CD4-positive, CD25-positive, alpha-beta regulatory T cell (primary cell): ENCODE measurements at regions not wholly inside any gene's neighbourhood (a gene's known extent, or its start where the extent isn't known, plus 50 kb on each side); places are given as distances from the start of the nearest gene placed in this dataset.

Source experiments
- ATAC-seq, 2 donors: fragments of 150-1000 bp; cut with Tn5 transposase; one replicate each; pipeline ENCODE4 v1.10.0; 2021; ENCODE audit warnings: low read depth in 2 of 2, moderate number of reproducible peaks in 2 of 2, moderate library complexity in 1 of 2
- DNase-seq, 3 donors: peaks; one replicate each; pipeline versions ENCODE4 v3.0.0 to v3.0.0-alpha.2; 2012 to 2022; ENCODE audit warnings: mixed read lengths in 1 of 3
- H3K27ac ChIP-seq: one replicate; pipeline ENCODE4 v1.7.0; 2013; ENCODE audit warnings: mild to moderate bottlenecking, low read length; ENCODE audit not compliant: insufficient read depth, poor library complexity, severe bottlenecking
- H3K27me3 ChIP-seq: one replicate; pipeline ENCODE4 v1.7.0; 2013; ENCODE audit warnings: low read length; ENCODE audit not compliant: control insufficient read depth, insufficient read depth
- H3K36me3 ChIP-seq: one replicate; pipeline ENCODE4 v1.7.0; 2013; ENCODE audit warnings: mild to moderate bottlenecking, low read length, moderate library complexity; ENCODE audit not compliant: control insufficient read depth, insufficient read depth
- H3K4me1 ChIP-seq: 2 replicates; pipeline ENCODE4 v1.7.0; 2013; ENCODE audit warnings: mild to moderate bottlenecking, low read length; ENCODE audit not compliant: insufficient read depth, control insufficient read depth, poor library complexity, severe bottlenecking
- H3K4me3 ChIP-seq: one replicate; pipeline ENCODE4 v1.7.0; 2013; ENCODE audit warnings: low read depth, mild to moderate bottlenecking, low read length, moderate library complexity
- H3K9me3 ChIP-seq, 2 experiments: 1 replicate in 1 of 2; 2 replicates in 1 of 2; pipeline ENCODE4 v1.7.0; 2013; ENCODE audit warnings: low read length in 2 of 2, mild to moderate bottlenecking in 1 of 2, moderate library complexity in 1 of 2; ENCODE audit not compliant: control insufficient read depth in 2 of 2
- H3K27ac Mint-ChIP-seq, 3 donors: one replicate each; pipeline ENCODE4 v1.8.0; 2020 to 2022; ENCODE audit warnings: mild to moderate bottlenecking in 3 of 3, mixed read lengths in 3 of 3, moderate library complexity in 2 of 3
- H3K27me3 Mint-ChIP-seq: one replicate; pipeline ENCODE4 v1.8.0; 2022; ENCODE audit warnings: mild to moderate bottlenecking, mixed read lengths
- H3K36me3 Mint-ChIP-seq: one replicate; pipeline ENCODE4 v1.8.0; 2020; ENCODE audit warnings: mixed read lengths
- H3K4me1 Mint-ChIP-seq, 4 donors: one replicate each; pipeline ENCODE4 v1.8.0; 2020 to 2022; ENCODE audit warnings: mixed read lengths in 4 of 4, mild to moderate bottlenecking in 1 of 4
- H3K4me3 Mint-ChIP-seq, 4 donors: one replicate each; pipeline ENCODE4 v1.8.0; 2020 to 2022; ENCODE audit warnings: mild to moderate bottlenecking in 4 of 4, mixed read lengths in 4 of 4, moderate library complexity in 3 of 4
- H3K9me3 Mint-ChIP-seq, 7 donors: one replicate each; pipeline ENCODE4 v1.8.0; 2020 to 2022; ENCODE audit warnings: mixed read lengths in 7 of 7, mild to moderate bottlenecking in 3 of 7, moderate library complexity in 2 of 7

DNA sequence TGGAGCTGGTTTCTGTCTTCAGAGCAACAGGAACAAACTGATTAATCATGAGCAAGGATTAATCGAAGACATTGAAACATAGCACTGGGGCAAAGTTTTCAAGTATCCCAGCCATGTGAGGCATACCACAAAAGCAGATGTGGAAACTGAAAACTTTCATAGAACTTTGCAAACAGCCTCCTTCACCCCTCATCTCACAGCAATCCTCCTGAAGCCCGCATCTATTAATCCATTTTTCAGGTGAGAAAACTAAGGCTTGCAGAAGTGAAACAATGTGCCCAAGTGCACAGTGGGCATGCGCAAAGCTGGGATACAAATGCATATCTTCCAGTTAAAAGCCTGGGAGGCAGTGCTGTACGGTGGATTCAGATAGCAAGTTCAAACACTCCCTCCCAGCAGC lies 58.6 kb upstream of the HMGXB4 start:
- Histone ChIP-seq H3K9me3 (no peaks in the 10 kb centered on the region), H3K27ac (no peak overlapping the region), H3K4me1 (no peaks in the 10 kb centered on the region), H3K27me3 (peaks cover 2% of the 10 kb centered on the region), H3K4me3 (no peak overlapping the region), H3K36me3 (no peaks in the 10 kb centered on the region)
- H3K36me3 Mint-ChIP-seq = no peaks in the 10 kb centered on the region
- H3K27ac Mint-ChIP-seq = no peak overlapping the region
- peaks cover 4% of the 10 kb centered on the region for H3K27me3 Mint-ChIP-seq
- DNase-seq (no peak), ATAC-seq (no peak)
- no peaks in the 10 kb centered on the region for H3K9me3 Mint-ChIP-seq
- H3K4me3 Mint-ChIP-seq = no peak overlapping the region
- H3K4me1 Mint-ChIP-seq = no peaks in the 10 kb centered on the region

DNA sequence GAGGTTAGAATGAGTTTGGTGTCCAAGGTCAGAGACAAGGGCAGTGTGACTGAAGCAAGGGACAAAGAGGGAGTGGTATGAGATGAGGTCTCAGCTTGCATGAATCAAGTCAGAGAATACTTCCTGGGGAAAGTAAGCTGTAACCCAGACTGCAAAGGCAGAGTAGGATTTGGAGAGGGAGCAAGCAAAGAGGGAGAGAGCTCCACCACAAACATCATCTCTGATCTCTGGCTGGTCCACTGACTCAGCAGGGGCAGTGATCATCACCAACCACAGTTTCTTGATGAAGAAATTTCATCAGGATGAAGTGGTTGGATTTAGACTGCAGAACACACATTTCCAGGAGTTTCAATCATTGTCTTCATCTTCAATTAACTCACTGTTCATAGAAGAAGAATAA lies 54.9 kb upstream of the HMGXB4 start:
- H3K4me1 ChIP-seq = no peaks in the 10 kb centered on the region
- DNase-seq (no peak), ATAC-seq (no peak)
- Mint-ChIP-seq H3K4me1 (no peaks in the 10 kb centered on the region), H3K27me3 (peaks cover 14% of the 10 kb centered on the region), H3K9me3 (no peaks in the 10 kb centered on the region), H3K36me3 (no peaks in the 10 kb centered on the region), H3K27ac (no peak overlapping the region), H3K4me3 (no peak overlapping the region)
- H3K9me3 ChIP-seq = no peaks in the 10 kb centered on the region
- H3K36me3 ChIP-seq = no peaks in the 10 kb centered on the region
- no peak overlapping the region for H3K27ac ChIP-seq
- no peak overlapping the region for H3K4me3 ChIP-seq
- H3K27me3 ChIP-seq = peaks cover 7% of the 10 kb centered on the region

DNA sequence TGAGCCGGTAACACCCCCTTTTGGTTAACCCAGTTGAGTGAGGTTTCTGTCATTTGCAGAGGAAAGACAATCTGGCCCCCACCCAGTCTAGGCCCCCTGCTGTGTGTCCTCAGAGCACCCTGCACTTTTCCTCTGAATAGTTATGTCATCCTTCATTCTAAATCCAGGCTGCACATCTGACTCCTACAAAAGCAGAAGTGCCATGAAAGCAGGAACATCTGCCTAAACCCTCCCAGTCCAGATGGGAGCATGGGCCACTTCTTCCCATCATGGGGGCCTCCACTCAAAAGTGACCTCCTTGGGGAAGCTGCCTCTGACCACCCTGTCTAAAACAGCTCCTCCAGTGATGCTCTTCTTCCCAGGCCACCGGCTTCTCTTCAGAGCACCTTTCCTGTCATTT lies 53.7 kb upstream of the HMGXB4 start:
- no peak overlapping the region for H3K27ac Mint-ChIP-seq
- H3K27ac ChIP-seq = no peak overlapping the region
- no peaks in the 10 kb centered on the region for H3K36me3 Mint-ChIP-seq
- no peak overlapping the region for H3K4me3 ChIP-seq
- no peaks in the 10 kb centered on the region for H3K9me3 Mint-ChIP-seq
- peaks cover 5% of the 10 kb centered on the region for H3K27me3 ChIP-seq
- H3K9me3 ChIP-seq = no peaks in the 10 kb centered on the region
- peaks cover 18% of the 10 kb centered on the region for H3K27me3 Mint-ChIP-seq
- no peaks in the 10 kb centered on the region for H3K36me3 ChIP-seq
- no peak for ATAC-seq
- no peak for DNase-seq
- no peaks in the 10 kb centered on the region for H3K4me1 ChIP-seq
- no peaks in the 10 kb centered on the region for H3K4me1 Mint-ChIP-seq
- no peak overlapping the region for H3K4me3 Mint-ChIP-seq

DNA sequence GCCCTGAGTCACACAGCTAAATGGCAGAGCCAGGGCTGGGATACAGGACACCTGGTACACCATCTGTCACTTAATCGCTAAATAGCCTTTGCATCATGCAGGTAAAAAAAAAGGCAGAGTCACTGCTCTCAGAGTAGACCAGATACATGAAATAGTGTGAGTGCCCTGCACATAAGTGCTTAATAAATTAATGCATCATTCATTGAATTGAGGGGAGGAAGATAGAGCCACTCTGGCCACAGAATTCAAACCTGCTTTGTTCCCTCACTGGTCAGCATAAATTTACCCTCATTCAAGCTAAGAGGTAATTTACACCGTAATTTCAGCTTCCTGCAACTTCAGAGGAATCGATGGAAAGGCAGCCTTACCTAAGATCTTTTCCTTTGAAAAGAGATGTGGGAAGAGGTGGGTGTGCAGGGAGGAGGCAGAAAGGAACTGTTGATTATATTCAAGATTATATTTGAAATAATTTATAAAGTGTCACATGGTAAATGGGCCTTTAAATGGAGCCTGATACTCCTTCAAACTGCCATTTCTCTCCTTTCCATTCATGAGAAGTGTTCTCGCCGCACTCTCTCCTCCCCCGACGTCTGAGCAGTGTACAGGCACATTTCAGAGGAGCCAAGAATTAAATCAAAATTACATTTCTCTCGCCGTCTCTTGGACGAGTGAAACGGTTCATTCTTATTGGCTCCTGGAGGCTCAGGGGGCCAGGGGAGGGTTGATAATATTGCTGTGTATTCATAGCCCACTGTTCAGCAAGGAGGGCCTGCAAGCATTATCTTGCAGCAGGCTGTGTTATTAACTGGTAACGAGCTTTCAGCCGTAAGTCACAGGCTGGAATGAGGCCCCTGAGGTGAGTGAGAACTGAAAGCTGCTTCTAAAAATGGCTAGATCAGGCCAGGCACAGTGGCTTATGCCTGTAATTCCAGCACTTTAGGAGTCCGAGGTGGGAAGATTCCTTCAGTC lies 52.2 kb upstream of the HMGXB4 start:
- Histone ChIP-seq H3K27ac (no peak overlapping the region), H3K4me1 (no peaks in the 10 kb centered on the region), H3K36me3 (no peaks in the 10 kb centered on the region), H3K4me3 (no peak overlapping the region), H3K27me3 (peaks cover 5% of the 10 kb centered on the region), H3K9me3 (no peaks in the 10 kb centered on the region)
- Mint-ChIP-seq H3K9me3 (no peaks in the 10 kb centered on the region), H3K4me3 (no peak overlapping the region), H3K4me1 (no peaks in the 10 kb centered on the region), H3K27me3 (peaks cover 18% of the 10 kb centered on the region), H3K36me3 (no peaks in the 10 kb centered on the region), H3K27ac (no peak overlapping the region)
- no peak for DNase-seq
- ATAC-seq = no peak

DNA sequence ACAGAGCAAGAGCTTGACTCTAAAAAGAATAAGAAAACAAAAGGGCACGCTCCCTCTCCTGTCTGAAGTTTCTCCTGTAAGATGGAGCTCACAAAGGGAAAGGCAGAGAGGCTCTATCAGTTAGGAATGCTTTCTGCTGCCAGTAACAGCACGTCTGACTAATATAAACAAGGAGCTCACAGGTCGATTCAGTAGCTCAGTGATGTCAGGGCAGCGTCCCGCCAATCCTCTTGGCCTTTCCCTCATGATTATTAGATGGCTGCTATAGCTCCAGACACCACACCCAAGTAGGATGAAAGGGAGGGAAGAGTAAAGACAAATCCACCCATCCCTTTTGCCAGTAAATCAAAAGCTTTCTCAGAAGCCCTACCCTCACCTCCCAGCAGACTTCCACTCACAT lies 51.3 kb upstream of the HMGXB4 start:
- Mint-ChIP-seq H3K4me1 (no peaks in the 10 kb centered on the region), H3K4me3 (no peak overlapping the region), H3K27me3 (peaks cover 20% of the 10 kb centered on the region), H3K9me3 (no peaks in the 10 kb centered on the region), H3K36me3 (no peaks in the 10 kb centered on the region), H3K27ac (no peak overlapping the region)
- peaks cover 5% of the 10 kb centered on the region for H3K27me3 ChIP-seq
- H3K27ac ChIP-seq = no peak overlapping the region
- H3K9me3 ChIP-seq = no peaks in the 10 kb centered on the region
- ATAC-seq = no peak
- H3K4me3 ChIP-seq = no peak overlapping the region
- DNase-seq = no peak
- no peaks in the 10 kb centered on the region for H3K36me3 ChIP-seq
- no peaks in the 10 kb centered on the region for H3K4me1 ChIP-seq

DNA sequence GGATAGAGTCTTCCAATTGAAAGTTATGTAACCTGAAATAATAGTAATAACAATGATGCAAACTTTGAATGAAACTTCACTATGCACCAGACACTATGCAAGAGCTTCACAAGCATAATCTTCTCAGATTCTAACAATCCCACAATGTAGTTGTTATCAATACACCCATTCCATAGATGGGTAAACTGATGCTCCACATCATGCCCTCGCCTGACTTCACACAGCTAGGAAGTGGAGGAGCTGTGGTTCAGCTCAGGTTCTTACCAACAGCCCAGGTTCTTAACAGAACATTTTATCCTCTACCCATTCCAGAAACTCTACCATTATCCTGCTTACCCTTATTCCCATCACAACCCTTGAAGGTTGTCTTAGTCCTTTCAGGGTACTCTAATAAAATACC lies 50.4 kb upstream of the HMGXB4 start:
- H3K36me3 Mint-ChIP-seq = no peaks in the 10 kb centered on the region
- H3K4me3 Mint-ChIP-seq = no peak overlapping the region

More for the DNA sequence above, 50.4 kb upstream of the HMGXB4 start:
- ATAC-seq (no peak), DNase-seq (no peak)
- Histone ChIP-seq H3K4me1 (no peaks in the 10 kb centered on the region), H3K36me3 (no peaks in the 10 kb centered on the region), H3K4me3 (no peak overlapping the region), H3K9me3 (no peaks in the 10 kb centered on the region), H3K27ac (no peak overlapping the region), H3K27me3 (peaks cover 5% of the 10 kb centered on the region)
- no peaks in the 10 kb centered on the region for H3K9me3 Mint-ChIP-seq
- H3K27ac Mint-ChIP-seq = no peak overlapping the region
- peaks cover 28% of the 10 kb centered on the region for H3K27me3 Mint-ChIP-seq
- H3K4me1 Mint-ChIP-seq = no peaks in the 10 kb centered on the region
